H9 (cell line): ENCODE measurements at regions not wholly inside any gene's neighbourhood (a gene's known extent, or its start where the extent isn't known, plus 50 kb on each side); places are given as distances from the start of the nearest gene placed in this dataset.

Source experiments
- DNase-seq: peaks from one replicate; pipeline ENCODE4 v3.0.0-alpha.2; 2017
- H2AFZ ChIP-seq: one replicate; pipeline ENCODE4 v1.6.1; 2013; ENCODE audit warnings: mild to moderate bottlenecking, low read length, control low read depth, moderate library complexity
- H2AK5ac ChIP-seq: 2 replicates; pipeline ENCODE4 v1.6.1; 2013; ENCODE audit warnings: low read length, control low read depth, mixed read lengths; ENCODE audit not compliant: insufficient read length
- H2BK120ac ChIP-seq: one replicate; pipeline ENCODE4 v1.6.1; 2013; ENCODE audit warnings: low read depth, mild to moderate bottlenecking, low read length, control low read depth, inconsistent platforms; ENCODE audit not compliant: poor library complexity, severe bottlenecking
- H2BK12ac ChIP-seq: 2 replicates; pipeline ENCODE4 v1.6.1; 2013; ENCODE audit warnings: low read length, control low read depth, mixed read lengths, low read depth; ENCODE audit not compliant: insufficient read length
- H2BK15ac ChIP-seq: 2 replicates; pipeline ENCODE4 v1.6.1; 2013; ENCODE audit warnings: low read depth, low read length, control low read depth
- H2BK20ac ChIP-seq: one replicate; pipeline ENCODE4 v1.6.1; 2013; ENCODE audit warnings: low read depth, mild to moderate bottlenecking, low read length, control low read depth, inconsistent platforms; ENCODE audit not compliant: poor library complexity, severe bottlenecking
- H2BK5ac ChIP-seq: 2 replicates; pipeline ENCODE4 v1.6.1; 2013; ENCODE audit warnings: low read length, control low read depth, mixed read lengths; ENCODE audit not compliant: insufficient read length
- H3K14ac ChIP-seq: 2 replicates; pipeline ENCODE4 v1.6.1; 2013; ENCODE audit warnings: low read length, control low read depth; ENCODE audit not compliant: insufficient read depth
- H3K18ac ChIP-seq: 2 replicates; pipeline ENCODE4 v1.6.1; 2013; ENCODE audit warnings: low read depth, mild to moderate bottlenecking, mixed read lengths, low read length, control low read depth; ENCODE audit not compliant: insufficient read length
- H3K23ac ChIP-seq: 2 replicates; pipeline ENCODE4 v1.6.1; 2013; ENCODE audit warnings: low read length, control low read depth, mixed read lengths, low read depth; ENCODE audit not compliant: insufficient read length
- H3K23me2 ChIP-seq: 2 replicates; pipeline ENCODE4 v1.6.1; 2013; ENCODE audit warnings: low read depth, mild to moderate bottlenecking, mixed read lengths, low read length, control low read depth; ENCODE audit not compliant: insufficient read length, poor library complexity, severe bottlenecking
- H3K27ac ChIP-seq: 2 replicates; pipeline ENCODE4 v1.5.1; 2013; ENCODE audit warnings: low read length, control low read depth, mixed read lengths, low read depth; ENCODE audit not compliant: insufficient read length
- H3K27me3 ChIP-seq: 2 replicates; pipeline ENCODE4 v1.6.1; 2013; ENCODE audit warnings: low read length, control low read depth, inconsistent platforms; ENCODE audit not compliant: insufficient read depth
- H3K4ac ChIP-seq: 2 replicates; pipeline ENCODE4 v1.6.1; 2013; ENCODE audit warnings: low read depth, mild to moderate bottlenecking, control low read depth, inconsistent platforms, low read length, moderate library complexity
- H3K4me1 ChIP-seq: 2 replicates; pipeline ENCODE4 v1.6.1; 2013; ENCODE audit warnings: low read length, control low read depth, inconsistent platforms; ENCODE audit not compliant: insufficient read depth
- H3K4me2 ChIP-seq: 2 replicates; pipeline ENCODE4 v1.6.1; 2013; ENCODE audit warnings: low read length, control low read depth, mixed read lengths; ENCODE audit not compliant: insufficient read length, insufficient read depth
- H3K56ac ChIP-seq: 2 replicates; pipeline ENCODE4 v1.6.1; 2013; ENCODE audit warnings: low read depth, mild to moderate bottlenecking, mixed read lengths, low read length, control low read depth; ENCODE audit not compliant: insufficient read length
- H3K79me1 ChIP-seq: 2 replicates; pipeline ENCODE4 v1.6.1; 2013; ENCODE audit warnings: low read depth, mild to moderate bottlenecking, moderate library complexity, low read length, control low read depth, inconsistent platforms; ENCODE audit not compliant: insufficient read depth, poor library complexity, severe bottlenecking
- H3K79me2 ChIP-seq: 2 replicates; pipeline ENCODE4 v1.6.1; 2013; ENCODE audit warnings: low read length, control low read depth, inconsistent platforms; ENCODE audit not compliant: insufficient read depth
- H3K9ac ChIP-seq: 2 replicates; pipeline ENCODE4 v1.6.1; 2013; ENCODE audit warnings: low read length, control low read depth, mixed read lengths; ENCODE audit not compliant: insufficient read length; ENCODE audit errors: extremely low read depth
- H3K9me3 ChIP-seq: one replicate; pipeline ENCODE4 v1.6.1; 2013; ENCODE audit warnings: low read depth, low read length, inconsistent platforms; ENCODE audit not compliant: control insufficient read depth
- H3T11ph ChIP-seq: one replicate; pipeline ENCODE4 v1.6.1; 2013; ENCODE audit warnings: mild to moderate bottlenecking, low read length, control low read depth, inconsistent platforms
- H4K20me1 ChIP-seq: one replicate; pipeline ENCODE4 v1.6.1; 2013; ENCODE audit not compliant: control insufficient read depth, insufficient read length, insufficient read depth
- H4K5ac ChIP-seq: 2 replicates; pipeline ENCODE4 v1.6.1; 2013; ENCODE audit warnings: low read depth, mild to moderate bottlenecking, mixed read lengths, low read length, control low read depth; ENCODE audit not compliant: insufficient read length
- H4K8ac ChIP-seq: replicated peaks from 2 replicates; pipeline ENCODE4 v1.6.1; 2013; ENCODE audit warnings: low read length, control low read depth, mixed read lengths, low read depth; ENCODE audit not compliant: insufficient read length
- H4K91ac ChIP-seq: 2 replicates; pipeline ENCODE4 v1.6.1; 2013; ENCODE audit warnings: low read depth, mild to moderate bottlenecking, moderate library complexity, mixed read lengths, low read length, control low read depth; ENCODE audit not compliant: insufficient read length
- H3K27ac Mint-ChIP-seq, 3 experiments: 2 replicates in 2 of 3; 3 replicates in 1 of 3; pipeline ENCODE4 v1.8.0; 2020 to 2021; ENCODE audit warnings: mixed read lengths in 3 of 3, mild to moderate bottlenecking in 1 of 3, moderate library complexity in 1 of 3
- H3K27me3 Mint-ChIP-seq: 2 replicates; pipeline ENCODE4 v1.8.0; 2021; ENCODE audit warnings: low read depth, mild to moderate bottlenecking, moderate library complexity, mixed read lengths
- H3K36me3 Mint-ChIP-seq, 3 experiments: 2 replicates in 2 of 3; 3 replicates in 1 of 3; pipeline ENCODE4 v1.8.0; 2020 to 2021; ENCODE audit warnings: low read depth in 3 of 3, mixed read lengths in 3 of 3; ENCODE audit not compliant: insufficient read depth in 1 of 3
- H3K4me1 Mint-ChIP-seq, 2 experiments: 2 replicates each; pipeline ENCODE4 v1.8.0; 2020; ENCODE audit warnings: mixed read lengths in 2 of 2
- H3K4me3 Mint-ChIP-seq, 2 experiments: 2 replicates in 1 of 2; 3 replicates in 1 of 2; pipeline ENCODE4 v1.8.0; 2020 to 2021; ENCODE audit warnings: mild to moderate bottlenecking in 2 of 2, mixed read lengths in 2 of 2, moderate library complexity in 1 of 2
- H3K9me3 Mint-ChIP-seq, 2 experiments: 2 replicates in 1 of 2; 3 replicates in 1 of 2; pipeline ENCODE4 v1.8.0; 2020; ENCODE audit warnings: mild to moderate bottlenecking in 2 of 2, mixed read lengths in 2 of 2, moderate library complexity in 1 of 2
- WGBS: extraction: QIAGEN DNeasy Blood & Tissue Kit; methylation state at CpG from one replicate; pipeline ENCODE4 v1.1.7; 2013; ENCODE audit warnings: missing lambda C conversion rate, low lambda C conversion rate, mixed read lengths; ENCODE audit not compliant: insufficient read length; ENCODE audit errors: extremely low coverage; 5-methylcytosine and 5-hydroxymethylcytosine counted together
- TF ChIP-seq, protein P1 (sequence below): fragments of 200-600 bp; sonication (generic); conservative IDR thresholded peaks from 3 replicates; pipeline ENCODE4 v1.8.0; 2021; ENCODE audit warnings: antibody characterized with exemption, mild to moderate bottlenecking

DNA sequence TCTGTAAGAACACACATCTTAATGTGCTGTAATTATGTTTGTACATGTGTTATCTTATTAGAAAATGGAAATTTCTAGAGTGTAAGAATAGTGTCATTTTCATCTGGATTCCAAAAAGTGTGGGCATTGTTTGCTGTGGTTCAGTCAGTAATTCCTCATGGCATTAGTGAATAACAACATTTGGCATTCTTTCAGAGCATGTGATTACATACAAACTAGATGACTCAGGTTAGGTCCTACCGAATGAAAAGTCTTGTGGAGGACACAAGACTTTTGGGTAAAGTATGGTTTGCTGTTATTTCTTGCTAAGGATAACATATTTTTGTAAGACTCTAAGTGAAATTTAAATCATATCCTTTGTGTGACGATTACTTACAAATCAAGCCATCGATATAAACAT is 593.1 kb upstream of the NRXN1 start:
- DNase-seq = no peak
- no peak overlapping the region for H3K18ac ChIP-seq

More for the DNA sequence above, 593.1 kb upstream of the NRXN1 start:
- Histone ChIP-seq H3K23me2 (no peaks in the 10 kb centered on the region), H4K5ac (no peak overlapping the region), H3K4me2 (no peak overlapping the region), H2BK5ac (no peak overlapping the region), H3K9me3 (no peaks in the 10 kb centered on the region), H2AFZ (no peak overlapping the region), H2BK20ac (no peak overlapping the region), H2AK5ac (no peak overlapping the region), H3K79me2 (no peaks in the 10 kb centered on the region), H4K91ac (no peak overlapping the region), H4K8ac (no peak overlapping the region), H3K4me1 (no peaks in the 10 kb centered on the region), H2BK15ac (no peak overlapping the region), H4K20me1 (no peaks in the 10 kb centered on the region), H3K56ac (no peak overlapping the region), H3K27me3 (no peaks in the 10 kb centered on the region), H3K27ac (no peak overlapping the region), H3K9ac (no peak overlapping the region), H3K23ac (no peak overlapping the region), H3K14ac (no peak overlapping the region), H2BK12ac (no peak overlapping the region), H2BK120ac (no peak overlapping the region), H3K4ac (no peak overlapping the region), H3K79me1 (no peaks in the 10 kb centered on the region), H3T11ph (no peak overlapping the region)
- H3K4me3 Mint-ChIP-seq = no peak overlapping the region
- no peaks in the 10 kb centered on the region for H3K27me3 Mint-ChIP-seq
- TF ChIP-seq, protein P1, sequence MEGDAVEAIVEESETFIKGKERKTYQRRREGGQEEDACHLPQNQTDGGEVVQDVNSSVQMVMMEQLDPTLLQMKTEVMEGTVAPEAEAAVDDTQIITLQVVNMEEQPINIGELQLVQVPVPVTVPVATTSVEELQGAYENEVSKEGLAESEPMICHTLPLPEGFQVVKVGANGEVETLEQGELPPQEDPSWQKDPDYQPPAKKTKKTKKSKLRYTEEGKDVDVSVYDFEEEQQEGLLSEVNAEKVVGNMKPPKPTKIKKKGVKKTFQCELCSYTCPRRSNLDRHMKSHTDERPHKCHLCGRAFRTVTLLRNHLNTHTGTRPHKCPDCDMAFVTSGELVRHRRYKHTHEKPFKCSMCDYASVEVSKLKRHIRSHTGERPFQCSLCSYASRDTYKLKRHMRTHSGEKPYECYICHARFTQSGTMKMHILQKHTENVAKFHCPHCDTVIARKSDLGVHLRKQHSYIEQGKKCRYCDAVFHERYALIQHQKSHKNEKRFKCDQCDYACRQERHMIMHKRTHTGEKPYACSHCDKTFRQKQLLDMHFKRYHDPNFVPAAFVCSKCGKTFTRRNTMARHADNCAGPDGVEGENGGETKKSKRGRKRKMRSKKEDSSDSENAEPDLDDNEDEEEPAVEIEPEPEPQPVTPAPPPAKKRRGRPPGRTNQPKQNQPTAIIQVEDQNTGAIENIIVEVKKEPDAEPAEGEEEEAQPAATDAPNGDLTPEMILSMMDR = no peak
- peaks cover 9 to 13% of the 10 kb centered on the region in 2 experiments; a peak in 3 of 5 replicates for H3K9me3 Mint-ChIP-seq
- H3K36me3 Mint-ChIP-seq = peaks cover 0 to 11% (median 0%) of the 10 kb centered on the region in 3 experiments; a peak in 2 of 7 replicates
- H3K4me1 Mint-ChIP-seq = no peaks in the 10 kb centered on the region
- H3K27ac Mint-ChIP-seq = no peak overlapping the region
- WGBS = no CpG with 5 or more reads among the region's 3 CpGs
